HG03039 (cell line): ENCODE measurements at regions not wholly inside any gene's neighbourhood (a gene's known extent, or its start where the extent isn't known, plus 50 kb on each side); places are given as distances from the start of the nearest gene placed in this dataset.

Experiments
- ATAC-seq: cut with Tn5 transposase; IDR thresholded peaks from one replicate; pipeline ENCODE4 v1.9.1; 2021; ENCODE audit warnings: mild to moderate bottlenecking, moderate library complexity; ENCODE audit not compliant: unreplicated experiment

DNA sequence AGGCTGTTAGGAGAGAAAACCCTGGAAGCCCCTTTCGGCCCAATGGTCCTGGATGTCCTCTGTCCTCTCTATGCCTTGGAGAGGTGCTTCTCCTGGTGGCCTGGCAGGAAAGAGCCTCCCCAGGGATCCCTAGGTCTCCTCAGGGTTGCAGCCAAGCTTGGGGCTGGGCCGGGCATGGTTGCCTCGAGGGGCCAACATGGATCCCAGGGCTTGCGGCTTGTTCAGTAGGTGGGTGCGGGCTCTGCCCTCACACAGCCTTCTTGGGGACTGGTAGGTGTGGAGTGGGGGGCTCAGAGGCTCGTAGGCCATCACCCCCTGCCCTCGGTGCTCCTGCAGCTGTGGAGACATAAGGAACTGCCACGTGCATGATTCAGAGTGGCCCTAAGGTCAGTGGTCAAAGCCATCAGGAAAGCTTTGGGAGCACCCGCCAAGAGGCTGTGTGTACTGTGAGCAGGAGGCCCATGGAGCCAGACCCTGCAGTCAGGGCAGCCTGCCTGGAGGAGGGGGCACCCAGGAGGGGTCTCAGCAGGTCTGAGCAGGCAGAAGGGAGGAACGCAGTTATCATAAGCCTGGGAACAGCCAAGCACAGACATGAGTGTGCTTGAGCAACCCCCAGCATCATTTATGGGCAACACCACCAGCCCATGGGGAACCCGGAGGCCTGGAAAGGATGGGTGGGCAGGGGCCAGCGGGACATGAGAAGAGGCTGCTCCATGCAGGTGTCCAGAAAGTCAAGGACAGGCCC, 231.0 kb downstream of the GLI2 start:
- ATAC-seq, result no peak

DNA sequence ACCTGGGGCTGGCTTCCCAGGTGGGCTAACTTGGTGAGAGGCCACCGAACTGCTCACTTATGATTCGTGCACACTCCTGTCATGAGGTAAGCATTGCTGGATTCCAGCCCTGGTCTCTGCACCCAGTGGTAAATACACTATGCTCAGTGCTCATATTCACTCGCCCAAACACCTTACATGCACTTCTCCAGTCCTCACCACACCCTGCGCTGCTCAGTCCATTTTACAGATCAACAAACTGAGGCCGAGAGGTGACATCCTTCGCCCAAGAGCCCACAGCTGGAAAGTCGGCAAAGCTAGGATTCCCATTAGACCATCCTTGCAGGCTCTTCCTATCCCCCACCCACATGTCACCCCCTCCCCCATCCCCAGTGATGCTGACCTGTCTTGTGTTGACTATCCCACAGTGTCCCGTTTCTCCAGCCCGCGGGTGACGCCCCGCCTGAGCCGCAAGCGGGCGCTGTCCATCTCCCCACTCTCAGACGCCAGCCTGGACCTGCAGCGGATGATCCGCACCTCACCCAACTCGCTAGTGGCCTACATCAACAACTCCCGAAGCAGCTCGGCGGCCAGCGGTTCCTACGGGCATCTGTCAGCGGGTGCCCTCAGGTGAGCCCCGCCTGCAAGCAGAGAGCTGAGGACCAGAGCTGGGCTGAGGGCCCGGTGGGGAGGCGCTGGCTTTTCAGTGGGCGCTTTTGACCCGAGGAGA, 232.8 kb downstream of the GLI2 start:
- no peak for ATAC-seq

DNA sequence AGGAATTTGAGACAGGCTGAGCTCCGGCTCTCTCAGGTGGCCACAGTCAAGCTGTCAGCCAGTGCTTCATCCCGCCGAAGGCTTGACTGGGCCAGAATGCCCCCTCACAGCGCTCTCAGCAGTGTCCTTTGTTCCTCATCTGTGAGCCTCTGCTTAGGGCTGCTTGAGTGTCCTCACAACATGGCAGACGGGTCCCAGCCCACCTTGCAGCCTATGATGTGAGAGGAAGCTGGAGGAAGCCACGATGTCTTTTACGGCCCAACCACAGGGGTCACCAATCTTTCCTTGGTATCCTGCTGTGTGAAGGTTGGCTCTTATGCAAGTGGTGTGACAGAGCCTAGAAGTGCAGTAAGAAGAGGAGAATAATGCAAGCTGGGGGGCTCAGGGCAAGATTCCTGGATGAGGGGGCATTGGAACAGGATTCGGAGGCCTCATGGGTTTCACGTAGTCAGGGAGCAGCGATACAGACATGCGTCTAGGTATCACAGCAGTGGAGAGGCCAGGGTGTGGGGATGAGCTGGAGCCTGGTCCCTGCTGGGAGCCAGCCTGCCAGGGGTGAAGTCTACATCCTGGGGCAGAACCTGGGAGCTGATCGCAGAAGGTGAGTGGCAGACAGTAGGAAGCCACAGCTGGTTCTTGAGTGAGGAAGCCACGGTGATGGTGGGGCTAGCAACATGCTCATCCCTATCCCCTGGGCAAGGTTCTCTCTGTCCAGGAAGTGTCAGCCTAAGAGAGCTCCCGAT, 234.1 kb downstream of the GLI2 start:
- no peak for ATAC-seq

DNA sequence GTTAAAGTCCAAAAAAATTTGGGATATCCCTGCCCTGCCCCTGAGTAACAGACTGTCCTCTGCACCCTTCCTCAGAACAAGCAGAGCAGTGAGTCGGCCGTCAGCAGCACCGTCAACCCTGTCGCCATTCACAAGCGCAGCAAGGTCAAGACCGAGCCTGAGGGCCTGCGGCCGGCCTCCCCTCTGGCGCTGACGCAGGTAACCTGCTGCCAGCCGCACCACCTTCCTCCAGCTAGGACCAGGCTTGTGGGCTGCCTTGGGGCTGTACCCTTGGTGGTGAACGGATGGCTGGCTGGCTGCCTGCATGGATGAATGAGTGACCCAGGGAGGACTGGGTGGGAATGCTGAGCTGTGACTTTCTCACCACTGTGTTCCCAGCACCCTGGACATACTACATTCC, 236.2 kb downstream of the GLI2 start:
- ATAC-seq, result no peak

DNA sequence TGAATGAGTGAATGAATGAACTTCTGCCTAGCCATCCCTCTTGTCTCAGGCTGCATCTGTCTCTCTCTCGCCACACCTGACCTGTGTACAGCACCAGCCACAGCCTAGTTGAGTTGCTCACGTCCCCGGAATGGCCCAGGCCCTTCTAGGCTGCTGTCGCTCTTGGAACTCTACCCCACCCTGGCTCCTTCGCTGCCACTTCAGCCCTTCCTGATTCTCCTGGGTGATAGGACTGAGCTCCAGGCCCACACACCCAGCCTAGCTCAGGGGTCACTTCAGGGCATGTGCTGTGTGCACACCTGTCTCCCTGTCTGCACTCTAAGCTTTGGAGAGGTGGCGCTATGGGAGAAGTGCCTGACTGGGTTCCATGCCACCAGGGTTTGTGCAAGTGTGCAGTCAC, 236.6 kb downstream of the GLI2 start:
- no peak for ATAC-seq

DNA sequence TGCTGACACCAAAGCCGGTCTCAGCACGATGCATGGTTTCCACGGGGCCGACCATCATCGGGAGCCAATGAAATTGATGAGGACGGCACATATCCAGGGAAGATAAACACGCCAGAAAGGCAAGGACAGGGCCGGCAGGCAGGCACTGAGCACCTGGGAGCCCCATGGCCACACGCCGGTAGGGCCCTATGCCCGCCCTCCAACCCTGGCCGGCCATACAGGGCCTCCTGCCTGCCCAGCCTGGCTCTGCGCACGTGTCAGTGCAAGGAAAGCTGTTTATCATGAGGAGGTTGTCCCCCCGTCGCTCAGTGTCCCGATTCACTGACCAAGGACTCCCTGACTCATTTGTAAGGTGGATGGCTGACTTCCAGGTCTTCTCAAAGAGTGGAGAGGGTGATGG, 237.5 kb downstream of the GLI2 start:
- ATAC-seq, result no peak

DNA sequence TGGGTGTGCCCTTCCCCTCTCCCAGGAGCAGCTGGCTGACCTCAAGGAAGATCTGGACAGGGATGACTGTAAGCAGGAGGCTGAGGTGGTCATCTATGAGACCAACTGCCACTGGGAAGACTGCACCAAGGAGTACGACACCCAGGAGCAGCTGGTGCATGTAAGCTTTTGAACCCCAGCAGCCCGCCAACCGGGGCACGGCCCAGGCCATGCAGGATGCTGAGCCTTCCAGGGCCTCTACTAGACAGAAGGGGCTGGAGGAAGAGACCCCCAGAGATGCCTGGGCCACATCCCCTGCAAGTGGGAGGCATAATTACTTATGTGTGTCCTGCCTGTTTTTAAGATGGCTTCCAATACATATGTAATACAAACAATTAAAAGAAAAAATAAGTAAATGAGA, 239.3 kb downstream of the GLI2 start:
- no peak for ATAC-seq

DNA sequence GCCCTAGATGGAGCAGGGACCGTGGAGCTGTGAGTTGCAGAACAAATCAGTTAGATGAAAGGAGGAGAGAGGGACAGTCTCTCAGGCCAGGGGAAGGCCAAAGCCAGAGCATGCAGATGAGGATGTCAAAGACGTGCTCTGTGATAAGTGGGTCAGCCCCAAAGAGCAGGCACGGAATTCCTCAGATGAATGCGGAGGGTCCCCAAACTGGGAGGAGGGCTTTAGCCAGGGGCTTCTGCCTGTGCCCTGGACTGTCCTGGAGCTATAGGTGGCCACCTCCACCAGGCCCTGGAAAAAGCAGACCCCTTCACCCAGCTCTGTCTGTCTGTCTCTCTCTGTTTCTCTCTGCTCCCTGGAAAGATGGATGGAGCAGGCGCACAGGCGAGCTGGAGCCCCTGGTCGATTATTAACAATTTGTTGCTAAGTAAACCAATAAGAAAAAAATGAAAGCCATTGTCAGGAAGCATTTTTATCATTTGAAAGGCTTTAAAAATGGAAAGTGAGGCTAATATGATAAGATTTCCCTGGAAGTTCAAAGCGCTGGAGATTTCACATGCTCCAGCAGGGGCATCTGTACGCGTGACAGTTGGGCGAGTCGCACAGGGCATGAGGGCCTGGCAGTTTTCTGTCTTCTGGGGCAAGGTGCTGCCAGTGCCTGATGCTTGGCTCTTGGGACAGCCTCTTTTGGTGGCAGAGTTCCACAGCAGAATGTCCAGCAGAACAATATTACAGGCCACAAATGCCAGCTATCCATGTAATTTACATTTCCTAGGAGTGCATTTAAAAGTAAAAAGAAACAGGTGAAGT, 241.0 kb downstream of the GLI2 start:
- ATAC-seq, result no peak

DNA sequence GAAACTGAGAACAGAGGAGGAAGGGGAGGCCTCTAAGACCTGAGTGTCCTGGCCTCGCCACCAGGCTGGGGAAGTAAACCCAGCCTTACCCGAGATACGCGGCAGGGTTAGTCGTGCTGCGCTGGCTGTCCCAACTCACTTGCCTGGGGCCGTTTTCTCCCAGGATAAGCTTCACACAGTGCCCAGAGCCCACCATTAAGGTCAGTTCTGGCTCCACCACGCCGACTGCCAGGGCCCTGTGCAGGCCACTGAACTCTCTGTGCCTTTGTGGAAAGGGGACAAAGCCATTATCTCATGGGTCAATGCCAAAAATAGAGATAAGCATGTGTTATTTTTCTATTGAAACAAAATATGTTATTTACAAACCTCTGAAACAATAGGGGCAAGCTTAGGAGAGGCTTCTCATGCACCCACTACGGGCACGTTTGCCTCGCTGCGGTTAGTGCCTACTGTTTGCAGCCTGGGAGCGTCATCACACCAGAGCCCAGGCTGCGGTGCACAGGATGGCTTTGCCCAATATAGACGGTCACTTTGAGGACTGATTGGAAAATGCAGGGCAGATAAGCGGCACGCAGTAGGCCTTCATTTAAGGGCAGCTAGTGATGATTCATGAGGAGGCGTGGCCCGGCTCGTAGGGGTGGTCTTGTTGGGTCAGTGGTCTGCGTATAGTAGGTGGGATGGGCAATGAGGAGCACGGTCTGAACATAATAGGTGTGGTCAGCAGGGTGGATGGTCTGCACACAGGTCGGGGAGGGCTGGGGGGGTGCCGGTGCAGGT, 242.1 kb downstream of the GLI2 start:
- ATAC-seq, result no peak

DNA sequence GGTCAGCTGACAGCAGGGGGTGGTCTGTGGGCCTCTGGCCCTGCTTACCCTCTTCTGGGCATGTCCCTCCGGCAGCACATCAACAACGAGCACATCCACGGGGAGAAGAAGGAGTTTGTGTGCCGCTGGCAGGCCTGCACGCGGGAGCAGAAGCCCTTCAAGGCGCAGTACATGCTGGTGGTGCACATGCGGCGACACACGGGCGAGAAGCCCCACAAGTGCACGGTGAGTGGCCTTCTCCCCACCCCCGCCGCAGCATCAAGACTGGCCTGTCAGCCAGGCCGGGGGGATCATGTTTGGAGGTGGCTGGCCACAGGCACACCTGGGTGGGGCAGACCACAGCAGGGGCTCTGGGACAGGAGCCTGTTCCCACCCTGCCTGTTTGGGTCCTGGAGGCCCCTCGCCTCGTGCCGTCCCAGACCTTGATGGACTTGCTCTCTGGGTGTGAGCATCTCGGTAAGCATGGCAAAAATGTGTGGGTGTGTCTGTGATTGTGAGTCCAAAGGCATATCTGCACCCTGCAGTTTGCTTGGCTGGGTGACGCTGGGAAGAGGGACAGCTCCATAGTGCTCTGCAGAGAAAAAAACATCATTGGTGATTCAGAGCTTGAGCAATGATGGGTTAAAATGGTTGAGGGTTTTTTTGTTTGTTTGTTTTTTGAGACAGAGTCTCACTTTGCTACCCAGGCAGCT, 242.8 kb downstream of the GLI2 start:
- ATAC-seq, result no peak

DNA sequence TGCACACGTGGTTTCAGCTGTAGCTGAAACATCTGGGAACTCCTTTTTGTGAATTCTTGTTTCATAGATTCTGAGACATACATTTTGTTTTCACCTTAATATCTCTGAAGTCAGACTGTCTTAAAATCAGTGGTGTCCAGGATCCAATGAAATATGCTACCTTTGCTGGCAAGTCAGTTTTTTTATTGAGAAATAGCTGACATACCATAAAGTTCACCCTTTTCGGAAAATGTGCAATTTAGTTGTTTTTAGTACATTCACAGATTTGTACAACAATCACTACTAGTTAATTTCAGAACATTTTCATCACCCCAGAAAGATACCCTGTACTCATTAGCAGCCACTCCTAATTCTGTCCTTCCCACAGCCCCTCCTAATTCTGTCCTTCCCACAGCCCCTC, 243.7 kb downstream of the GLI2 start:
- no peak for ATAC-seq

DNA sequence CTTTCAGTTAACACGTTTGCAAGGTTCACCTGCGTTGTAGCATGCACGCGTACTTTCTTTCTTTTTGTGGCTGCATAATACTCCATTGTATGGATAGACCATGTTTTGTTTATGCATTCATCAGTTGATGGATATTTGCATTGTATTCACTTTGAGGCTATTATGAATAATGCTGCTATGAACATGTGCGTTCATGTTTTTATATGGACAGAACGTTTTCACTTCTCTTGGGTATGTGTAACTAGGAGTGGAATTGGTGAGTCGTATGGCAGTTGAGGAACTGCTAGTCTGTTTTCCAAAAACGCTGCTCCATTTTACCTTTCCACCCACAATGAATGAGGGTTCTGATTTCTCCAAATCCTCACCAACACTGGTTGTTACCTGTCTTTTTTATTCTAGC, 244.3 kb downstream of the GLI2 start:
- no peak for ATAC-seq

DNA sequence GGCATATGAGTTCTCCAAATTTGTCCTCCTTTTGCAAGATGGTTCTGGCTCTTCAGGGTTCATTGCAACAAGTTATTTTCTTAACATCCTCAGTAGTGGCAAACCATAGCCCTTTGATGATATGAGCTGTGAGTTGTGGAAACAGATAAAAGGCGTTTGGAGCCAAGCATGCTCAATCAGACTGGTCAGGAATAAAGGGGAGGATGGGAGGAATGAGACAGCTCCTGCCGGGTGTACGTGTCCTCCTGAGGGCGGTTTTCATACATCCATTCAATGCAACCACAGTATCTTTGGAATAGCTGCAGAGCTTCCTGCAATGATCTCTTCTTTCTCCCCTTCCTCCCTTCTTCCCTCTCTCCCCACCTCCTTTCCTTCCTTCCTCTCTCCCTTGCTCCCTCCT, 245.8 kb downstream of the GLI2 start:
- ATAC-seq, result no peak

DNA sequence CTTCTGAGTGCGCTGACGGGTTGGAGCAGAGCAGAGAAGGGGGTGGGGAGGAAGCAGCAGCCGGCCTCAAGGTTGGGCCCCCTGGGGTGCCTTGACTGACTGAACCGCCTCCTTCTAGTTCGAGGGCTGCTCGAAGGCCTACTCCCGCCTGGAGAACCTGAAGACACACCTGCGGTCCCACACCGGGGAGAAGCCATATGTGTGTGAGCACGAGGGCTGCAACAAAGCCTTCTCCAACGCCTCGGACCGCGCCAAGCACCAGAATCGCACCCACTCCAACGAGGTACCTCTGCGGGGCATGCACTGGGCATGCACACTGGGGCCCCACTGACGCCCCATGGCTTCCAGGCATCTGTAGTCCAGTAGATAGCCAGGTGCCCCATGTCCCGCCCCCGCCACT, 246.9 kb downstream of the GLI2 start:
- ATAC-seq, result no peak

DNA sequence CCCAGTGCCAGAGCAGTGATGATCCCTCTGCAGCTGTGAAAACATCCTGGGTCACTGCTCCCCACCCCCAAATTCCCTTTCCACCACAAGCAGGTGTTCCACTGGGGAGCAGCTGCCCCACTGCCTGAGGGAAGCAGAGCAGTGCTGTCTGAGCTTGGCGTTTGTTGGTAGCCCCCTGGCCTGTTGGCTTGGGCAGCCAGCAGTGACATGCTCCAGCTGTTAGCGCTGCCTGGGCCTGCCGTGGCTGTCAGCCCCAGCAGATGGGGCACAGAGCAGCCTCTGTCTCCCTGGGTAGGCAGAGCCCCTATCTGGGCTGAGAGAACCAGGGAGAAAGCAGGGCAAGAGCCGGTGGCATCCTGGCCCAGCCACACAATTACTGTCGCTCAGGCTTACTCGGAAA, 247.7 kb downstream of the GLI2 start:
- no peak for ATAC-seq

DNA sequence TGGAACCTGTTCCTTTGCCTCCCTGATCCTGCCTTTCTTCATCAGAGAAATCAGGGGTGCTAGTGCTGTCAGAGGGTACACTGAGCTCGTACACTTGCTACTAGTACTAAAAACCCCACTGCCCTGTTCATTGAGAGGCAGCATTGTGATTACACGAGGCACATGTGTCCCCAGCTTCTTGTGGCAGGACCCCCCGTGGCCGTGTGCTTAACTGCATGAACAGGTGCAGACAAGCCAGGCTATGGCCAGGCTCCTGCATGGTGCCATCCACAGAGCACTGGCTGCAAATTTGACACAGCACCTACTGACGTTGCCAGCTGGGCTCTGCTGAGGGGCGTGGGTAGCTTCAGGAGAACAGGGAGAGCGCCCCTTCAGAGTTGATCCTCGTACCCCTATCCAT, 248.4 kb downstream of the GLI2 start:
- no peak for ATAC-seq

DNA sequence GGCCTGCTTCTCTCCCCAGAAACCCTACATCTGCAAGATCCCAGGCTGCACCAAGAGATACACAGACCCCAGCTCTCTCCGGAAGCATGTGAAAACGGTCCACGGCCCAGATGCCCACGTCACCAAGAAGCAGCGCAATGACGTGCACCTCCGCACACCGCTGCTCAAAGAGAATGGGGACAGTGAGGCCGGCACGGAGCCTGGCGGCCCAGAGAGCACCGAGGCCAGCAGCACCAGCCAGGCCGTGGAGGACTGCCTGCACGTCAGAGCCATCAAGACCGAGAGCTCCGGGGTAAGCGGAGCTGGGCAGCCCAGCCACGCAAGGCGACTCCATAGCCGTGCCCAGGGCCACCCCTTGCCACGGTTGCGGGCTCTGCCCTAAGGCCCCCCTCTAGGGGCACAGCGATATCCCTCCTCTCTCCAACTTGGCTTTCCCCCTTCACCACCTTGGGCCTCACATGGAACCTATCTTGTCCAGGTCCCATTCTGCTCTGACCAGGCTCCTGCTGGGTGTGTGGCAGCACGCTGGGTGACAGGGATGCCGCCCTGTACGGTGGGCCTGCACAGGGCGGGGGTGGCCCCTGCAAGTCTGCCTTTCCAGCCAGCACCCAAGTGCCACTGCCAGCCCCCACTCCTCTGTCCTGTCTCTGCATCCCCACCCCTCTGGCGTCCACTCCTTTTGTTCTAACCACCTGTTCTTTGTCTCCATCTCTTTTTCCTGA, 248.9 kb downstream of the GLI2 start:
- no peak for ATAC-seq

DNA sequence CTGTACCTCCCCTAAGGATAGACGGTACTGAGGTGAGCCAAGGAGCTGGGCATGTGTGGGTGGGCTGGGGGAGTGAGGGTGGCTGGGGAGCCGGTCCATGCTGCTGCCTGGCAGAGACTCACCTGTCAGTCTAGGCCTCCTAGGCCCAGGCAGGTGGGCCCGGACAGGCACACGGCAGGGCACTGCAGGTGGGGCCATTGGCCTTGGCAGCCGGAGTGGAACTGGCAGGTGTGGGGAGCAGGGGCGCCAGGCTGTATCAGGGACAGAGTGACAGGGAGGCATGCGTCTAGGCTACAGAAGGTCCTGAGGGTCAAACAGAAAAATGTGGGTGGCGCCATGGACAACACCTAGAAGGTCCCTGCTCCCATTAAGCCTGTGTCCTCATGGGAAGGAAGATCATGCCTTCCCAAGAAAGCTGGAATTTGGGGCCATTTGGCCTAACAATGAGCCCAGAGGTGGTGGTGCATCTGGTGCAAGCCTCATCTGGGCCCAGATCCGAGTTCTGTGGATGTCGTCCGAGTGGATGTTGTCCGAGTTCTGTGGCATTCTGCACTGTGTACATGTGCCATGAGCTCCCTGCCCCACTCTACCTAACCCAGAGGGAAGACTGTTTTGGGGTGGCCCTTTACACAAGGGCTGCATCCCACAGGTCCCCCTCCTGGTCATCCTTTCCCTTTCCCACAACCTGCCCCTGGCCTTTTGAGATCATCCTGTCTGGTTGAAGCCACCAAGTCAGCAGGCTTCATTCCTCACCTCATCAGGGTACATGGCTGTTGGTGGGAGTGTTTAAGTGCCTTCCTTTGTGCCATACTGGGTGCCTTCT, 249.7 kb downstream of the GLI2 start:
- ATAC-seq, result no peak
